ENCODE measurements at regions not wholly inside any gene's neighbourhood (a gene's known extent, or its start where the extent isn't known, plus 50 kb on each side); places are given as distances from the start of the nearest gene placed in this dataset.

DNA sequence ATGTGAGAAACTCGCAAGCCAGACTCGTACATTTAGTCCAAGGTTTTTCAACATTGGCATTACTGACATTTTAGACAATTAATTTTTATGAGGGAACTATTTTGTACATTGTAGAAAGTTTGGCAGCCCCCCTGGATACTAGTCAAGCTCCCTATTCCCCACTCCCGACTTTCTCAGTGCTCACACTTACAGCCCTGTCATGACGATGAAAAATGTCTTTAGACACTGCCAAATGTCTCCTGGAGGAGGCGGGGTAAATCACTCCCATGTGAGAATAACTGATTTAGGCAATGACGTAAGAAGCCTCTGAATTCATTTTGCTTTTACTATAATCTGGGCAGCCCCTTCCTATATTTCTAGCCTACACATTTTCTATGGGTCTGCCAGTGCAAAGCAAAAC is 535.8 kb upstream of the KLHL1 start:
- TF ChIP-seq, protein P1, sequence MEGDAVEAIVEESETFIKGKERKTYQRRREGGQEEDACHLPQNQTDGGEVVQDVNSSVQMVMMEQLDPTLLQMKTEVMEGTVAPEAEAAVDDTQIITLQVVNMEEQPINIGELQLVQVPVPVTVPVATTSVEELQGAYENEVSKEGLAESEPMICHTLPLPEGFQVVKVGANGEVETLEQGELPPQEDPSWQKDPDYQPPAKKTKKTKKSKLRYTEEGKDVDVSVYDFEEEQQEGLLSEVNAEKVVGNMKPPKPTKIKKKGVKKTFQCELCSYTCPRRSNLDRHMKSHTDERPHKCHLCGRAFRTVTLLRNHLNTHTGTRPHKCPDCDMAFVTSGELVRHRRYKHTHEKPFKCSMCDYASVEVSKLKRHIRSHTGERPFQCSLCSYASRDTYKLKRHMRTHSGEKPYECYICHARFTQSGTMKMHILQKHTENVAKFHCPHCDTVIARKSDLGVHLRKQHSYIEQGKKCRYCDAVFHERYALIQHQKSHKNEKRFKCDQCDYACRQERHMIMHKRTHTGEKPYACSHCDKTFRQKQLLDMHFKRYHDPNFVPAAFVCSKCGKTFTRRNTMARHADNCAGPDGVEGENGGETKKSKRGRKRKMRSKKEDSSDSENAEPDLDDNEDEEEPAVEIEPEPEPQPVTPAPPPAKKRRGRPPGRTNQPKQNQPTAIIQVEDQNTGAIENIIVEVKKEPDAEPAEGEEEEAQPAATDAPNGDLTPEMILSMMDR (IDR thresholded peaks at IDR 0.05) = no peak
- TF ChIP-seq POLR2A (IDR thresholded peaks at IDR 0.05) = no peak

Measured in tibial nerve (tissue), 3 donors.